Stimulated activated CD4-positive, alpha-beta T cell treated with anti-CD3 and anti-CD28 coated beads, Interleukin-15, amount 100 ng/mL, for 48 hours (primary cell): ENCODE measurements at regions not wholly inside any gene's neighbourhood (a gene's known extent, or its start where the extent isn't known, plus 50 kb on each side); places are given as distances from the start of the nearest gene placed in this dataset.

ENCODE experiments used
- DNase-seq, 2 donors: peaks; one replicate each; pipeline ENCODE4 v3.0.0-alpha.2; 2020; ENCODE audit warnings: low read depth in 2 of 2

DNA sequence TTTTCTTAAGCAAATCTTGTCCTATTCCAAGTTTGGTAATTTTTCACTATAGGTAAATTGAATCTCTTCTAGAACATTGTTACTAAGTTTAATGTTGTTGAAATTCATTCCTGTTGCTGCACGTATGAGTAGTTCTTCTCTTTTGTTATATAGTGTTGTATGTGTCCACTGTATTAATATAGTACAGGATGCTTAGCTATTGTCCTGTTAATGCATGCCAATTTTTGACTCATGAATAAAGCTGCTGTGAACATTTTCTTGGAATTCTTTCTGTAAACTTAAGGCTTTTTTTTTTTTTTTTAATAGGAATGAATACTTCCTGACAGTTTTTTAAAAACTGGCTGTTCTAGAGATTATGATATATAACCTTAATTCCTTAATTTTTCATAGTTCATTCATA is 326.9 kb downstream of the SLC4A3 start:
- DNase-seq: no peak

DNA sequence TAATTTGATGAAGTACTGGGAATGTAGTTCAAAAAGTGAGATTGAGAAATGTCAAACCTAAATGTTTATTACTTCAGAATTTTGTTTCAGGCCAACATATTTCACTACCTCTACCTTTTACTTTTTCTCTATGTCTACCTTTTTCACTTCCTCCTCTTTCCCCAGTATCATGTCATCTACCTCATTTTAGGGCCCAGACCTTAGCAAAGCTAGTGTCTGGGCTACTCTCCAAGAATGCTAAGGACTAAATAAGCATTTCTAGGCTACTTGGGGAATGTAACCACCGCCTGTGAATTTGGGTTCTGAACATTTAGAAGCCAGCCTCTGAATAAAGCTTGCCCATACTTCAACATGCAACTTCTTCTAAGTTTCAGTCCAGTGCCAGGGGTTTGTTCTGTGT is 330.4 kb downstream of the SLC4A3 start:
- DNase-seq: no peak

DNA sequence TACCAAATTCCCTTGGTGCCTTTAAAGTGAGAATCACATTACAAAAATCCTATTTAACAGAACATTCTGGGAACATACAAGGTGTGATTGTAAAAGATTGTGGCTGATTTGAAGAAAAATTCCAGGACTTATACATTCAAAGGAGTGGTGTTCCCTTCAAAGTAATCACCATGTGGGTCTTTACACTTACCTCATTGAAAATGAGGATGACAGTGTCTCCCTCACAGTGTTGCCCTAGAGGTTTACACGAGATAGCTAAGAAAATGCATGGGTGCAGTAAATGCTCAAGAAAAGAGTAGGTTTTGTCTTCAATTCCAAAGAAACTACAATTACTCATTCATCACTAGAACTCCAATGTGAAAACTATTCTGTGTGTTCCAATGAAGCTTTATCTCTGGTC is 331.5 kb downstream of the SLC4A3 start:
- DNase-seq: no peak

DNA sequence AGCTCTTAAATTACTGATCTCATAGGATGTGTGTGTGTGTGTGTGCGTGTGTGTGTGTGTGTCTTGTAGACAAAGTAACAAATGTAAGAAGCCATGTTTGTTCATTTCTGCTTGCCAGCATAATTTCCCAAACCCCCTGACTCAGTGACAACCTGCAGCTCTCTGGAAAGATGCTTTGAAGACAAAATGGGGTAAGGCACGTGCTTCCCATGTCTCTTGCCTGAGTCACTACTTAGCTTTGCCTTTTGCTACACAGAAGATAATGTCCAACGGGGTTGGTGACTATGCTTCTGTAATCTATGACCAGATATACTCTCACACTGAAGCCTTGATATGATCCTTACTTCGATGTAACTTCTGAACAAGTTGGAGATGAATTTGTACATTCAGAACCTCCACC is 332.0 kb downstream of the SLC4A3 start:
- DNase-seq: no peak

DNA sequence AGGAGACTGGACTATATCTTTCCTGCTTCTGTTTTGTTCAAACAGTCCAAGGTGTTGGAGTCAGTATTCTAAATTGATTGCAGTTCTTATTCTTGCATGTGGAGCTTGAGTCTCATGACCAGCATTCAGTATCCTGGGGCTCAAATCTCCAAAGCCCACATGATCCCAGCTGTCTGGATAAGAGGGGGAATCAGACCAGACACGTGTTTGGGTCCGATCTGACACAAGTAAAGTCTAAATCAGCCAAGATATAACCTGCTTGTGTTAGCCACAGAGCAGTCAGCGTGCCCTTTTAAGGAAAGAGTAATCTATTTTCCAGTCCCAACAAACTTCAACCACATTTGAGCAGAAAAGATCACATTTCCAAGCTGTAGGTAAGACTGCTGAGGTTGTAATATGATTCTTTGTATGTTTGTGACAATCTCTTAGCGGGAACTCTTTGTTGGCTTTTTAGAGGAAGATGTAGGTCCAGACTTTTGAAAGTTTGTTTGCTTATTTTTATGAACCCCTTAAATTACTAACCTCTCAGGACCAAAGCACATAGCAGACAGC is 334.6 kb downstream of the SLC4A3 start:
- DNase-seq: no peak

DNA sequence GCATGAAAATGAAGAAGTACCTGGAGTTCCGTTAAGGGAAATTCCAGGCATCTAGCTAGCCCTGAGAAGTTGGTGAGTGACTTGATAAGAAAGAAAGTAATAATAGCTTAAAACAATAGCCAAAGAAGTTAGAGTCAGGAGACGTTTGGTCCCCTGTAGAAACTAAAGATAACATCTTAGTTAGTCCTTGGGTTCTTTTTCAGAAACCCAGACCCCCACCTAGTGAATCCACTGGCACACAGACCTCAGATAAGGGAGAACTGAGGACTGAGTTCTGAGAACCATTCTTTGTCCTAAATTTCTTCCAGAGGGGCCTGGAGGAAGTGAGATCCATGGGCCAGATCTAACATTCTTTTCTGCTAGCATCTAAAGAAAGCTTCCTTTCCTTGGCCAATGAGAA is 335.4 kb downstream of the SLC4A3 start:
- DNase-seq: no peak

DNA sequence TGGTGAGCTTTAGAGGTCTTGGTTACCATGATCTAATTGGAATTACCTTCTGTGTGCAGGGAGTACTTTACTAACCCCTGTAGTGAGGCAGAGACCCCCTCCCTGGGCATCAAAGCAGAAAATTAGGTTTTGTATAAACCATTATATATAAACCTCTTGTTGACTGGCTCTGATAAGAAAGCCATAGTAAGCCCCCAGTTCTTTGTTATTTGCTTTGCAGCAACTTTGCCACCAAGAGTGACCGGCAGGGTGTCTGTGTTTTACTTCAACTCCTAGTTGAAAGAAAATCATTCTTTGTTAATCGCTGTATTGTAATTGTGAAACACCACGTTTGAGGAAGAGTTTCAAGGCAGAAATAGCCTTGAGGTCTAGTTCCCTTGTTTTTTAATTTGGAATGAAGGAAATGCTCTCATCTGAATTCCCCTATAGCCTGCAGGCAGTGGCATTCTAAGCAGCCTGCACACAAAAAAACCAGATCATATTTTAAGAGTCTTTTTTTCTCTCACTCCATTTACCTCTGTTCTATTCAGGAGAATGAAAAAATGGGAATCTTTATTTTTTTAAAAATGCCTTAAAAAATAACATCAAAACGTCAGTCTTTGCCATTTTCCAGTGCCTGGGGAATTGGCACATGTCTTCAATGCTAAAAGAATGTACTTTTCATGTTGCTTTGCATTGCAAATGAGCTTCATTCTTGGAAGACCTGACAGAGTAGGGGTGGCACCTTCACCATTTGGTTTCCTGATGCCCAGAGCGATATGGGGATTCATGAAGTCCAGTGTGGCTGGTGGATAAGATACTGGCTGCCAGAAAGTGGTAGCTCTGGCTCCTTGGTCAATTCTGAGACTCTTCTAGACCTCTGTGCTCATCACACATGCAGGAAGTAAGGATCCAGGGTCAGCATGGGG is 338.1 kb downstream of the SLC4A3 start:
- no peak for DNase-seq

DNA sequence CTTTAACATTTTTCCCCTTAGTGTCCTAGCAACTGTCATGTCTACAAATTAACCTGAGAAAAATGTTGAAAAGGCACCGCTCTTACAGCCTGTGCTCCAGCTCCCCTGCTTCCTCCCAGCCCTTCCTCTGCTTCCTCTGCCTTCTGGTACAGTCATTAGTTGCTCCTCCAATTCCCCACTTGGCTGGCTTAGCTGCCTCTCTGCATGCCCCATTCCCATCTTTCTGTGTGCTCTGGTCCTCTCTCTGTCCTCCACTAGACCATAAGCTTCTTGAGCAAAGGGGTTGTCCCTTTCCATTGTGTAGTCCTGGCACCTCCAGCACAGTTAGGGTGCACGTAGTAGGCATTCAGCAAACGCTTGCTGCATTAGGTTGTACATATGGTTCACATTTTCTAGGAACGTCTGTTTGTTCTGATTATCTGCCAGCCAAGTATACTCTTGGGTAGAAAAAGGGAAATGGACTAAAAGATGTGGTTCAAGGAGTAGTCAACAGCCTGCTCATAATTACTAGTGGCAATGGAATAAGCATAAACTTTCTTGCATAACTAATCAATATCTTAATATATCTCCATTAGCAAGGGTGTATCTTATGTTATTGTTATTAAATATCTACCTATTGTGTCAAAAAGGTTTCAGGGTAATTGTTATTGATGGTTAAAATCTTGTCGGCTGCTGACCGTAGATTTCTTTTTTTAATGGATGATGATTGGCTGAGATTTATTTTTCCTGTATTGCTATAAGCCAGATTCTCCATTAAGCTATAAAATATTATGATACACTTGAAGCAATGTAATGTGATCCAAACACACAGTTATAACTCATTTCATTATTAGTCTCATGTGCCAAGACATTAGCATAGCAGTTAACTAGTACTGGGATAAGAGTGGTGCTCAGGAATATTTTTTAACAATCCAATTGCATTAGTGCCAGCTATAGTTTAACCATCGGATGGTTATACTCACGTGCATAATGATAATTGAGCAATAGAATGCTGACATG is 340.1 kb downstream of the SLC4A3 start:
- DNase-seq: no peak

DNA sequence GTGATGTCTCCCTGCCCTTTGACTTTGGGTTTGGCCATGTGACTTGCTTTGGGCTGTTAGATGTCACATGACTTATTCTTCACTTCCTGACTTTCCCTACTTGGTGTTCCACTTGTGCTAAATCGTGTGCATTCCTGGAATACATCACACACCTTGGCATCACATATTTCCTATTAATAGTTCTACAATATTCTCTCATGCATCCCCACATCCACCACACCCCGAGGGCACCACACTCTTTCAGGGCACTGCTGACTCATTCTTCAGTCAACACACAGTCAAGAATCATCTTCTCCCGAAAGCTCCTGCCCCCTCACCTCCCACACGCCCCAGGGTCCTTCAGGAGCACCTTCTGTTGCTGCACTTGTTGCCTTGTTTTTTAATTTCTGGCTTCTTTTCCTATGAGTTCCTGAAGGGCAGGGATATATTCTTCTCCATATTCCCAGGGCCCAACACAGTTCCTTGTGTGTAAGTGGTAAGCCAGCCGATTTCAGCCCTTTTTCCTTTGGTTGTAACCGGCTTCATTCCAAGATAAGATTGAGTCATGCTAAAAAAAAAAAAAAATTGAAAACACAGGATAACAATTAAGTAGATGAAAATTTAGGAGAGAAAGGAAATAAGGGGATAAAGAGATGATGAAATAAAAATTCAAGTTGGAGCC is 341.4 kb downstream of the SLC4A3 start:
- no peak for DNase-seq

DNA sequence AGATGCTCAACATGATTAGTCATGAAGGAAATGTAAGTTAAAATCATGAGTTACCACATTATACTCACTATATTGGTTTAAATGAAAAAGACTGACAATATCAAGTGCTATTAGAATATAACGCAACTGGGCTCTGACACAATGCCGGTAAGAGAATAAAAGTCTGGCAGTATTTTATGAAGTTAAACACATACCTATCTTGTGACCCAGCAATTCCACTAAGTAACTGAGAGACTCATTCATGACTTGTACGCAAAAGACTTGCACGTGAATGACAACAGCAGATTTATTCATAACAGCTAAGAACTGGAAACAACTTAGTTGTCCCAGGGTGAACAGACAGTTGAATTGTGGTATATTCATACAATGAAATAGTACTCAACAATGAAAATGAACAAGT is 342.1 kb downstream of the SLC4A3 start:
- no peak for DNase-seq

DNA sequence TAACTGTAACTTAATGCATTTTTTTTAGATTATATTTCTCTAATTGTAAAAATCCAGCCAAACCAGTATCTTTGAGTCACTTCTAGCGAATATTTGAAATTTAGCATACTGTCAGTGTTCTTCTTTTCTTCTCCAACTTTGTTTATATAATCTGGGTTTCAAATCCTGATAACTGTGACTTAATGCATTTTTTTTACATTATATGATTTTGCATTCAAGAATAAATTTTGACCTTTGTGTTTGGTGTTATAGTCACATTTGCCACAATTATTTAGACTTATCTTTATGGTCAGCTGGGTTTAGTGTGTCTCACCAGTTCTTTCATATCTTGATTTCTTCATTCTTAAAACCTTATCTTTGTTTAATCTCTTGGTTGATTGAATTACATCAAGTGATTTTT is 345.7 kb downstream of the SLC4A3 start:
- no peak for DNase-seq

DNA sequence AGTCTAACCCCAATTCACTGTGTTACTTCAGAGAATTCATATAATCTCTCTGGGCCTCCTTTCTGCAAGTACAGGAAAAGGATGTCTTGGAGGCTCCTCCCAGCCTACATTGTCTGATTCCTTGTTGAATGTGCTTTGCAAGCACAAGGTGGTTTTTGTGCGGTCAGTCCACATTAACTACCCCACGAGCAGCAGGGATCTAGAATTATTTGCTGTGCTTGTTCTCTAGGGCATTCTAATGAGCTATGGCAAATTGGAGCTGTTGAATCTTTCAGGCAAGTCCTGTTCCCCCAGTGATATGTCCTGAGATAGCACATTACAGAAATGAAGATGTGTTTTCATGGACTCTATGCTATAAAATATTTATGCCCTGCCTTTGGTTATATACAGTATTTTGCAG is 349.4 kb downstream of the SLC4A3 start:
- no peak for DNase-seq

DNA sequence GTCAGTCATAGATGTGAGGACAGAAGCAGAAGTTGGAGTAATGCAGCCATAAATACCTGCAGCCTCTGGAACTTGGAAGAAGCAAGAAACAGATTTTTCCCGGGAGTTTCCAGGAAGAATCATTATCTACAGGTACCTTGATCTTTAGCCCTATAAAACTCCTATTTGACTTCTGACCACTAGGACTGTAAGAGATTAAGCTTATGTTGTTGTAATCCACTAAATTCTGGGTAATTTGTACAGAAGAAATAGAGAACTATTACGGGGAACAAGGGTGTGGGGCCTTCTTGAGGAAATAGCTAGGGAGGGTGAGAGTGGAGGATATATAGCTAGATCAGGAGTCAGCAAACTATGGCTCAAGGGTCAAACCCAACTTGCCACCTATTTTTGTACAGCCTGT is 353.2 kb downstream of the SLC4A3 start:
- DNase-seq: no peak

DNA sequence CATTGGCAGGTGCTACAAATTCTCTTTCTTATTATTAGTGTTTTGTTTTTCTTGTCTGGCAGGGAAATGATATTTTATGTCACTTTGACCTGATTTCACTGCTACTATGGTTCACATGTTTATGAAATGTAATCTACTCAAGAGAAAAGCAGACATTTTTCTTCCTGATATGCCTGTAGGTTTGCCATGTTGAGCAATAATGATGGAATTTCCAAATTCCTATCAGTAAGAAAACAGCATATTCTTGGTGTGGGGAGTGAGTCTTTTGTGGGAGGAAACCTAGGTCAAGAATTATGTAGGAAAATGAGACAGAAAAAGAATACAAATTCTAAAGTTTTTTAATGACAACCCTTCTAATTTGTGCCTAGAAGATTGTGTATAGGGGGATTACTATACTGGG is 356.4 kb downstream of the SLC4A3 start:
- no peak for DNase-seq

DNA sequence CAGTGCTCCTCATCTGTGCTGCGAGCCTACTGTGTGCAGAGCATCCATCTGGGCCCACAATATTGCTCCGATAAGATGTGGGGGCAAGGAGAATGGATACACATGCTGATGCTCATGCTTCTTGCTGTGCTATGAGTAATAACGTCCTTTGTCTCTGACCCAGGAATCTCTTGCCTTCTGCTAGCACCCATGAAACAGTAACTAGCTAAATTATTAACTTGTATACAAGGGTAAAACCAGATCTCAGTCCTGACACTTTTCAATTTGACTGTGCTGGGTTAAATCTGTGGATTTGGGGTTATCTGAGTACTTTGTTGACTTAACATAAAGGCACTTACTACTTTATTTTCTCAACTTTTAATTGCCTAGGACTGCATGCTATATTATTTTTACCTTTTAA is 357.6 kb downstream of the SLC4A3 start:
- no peak for DNase-seq

DNA sequence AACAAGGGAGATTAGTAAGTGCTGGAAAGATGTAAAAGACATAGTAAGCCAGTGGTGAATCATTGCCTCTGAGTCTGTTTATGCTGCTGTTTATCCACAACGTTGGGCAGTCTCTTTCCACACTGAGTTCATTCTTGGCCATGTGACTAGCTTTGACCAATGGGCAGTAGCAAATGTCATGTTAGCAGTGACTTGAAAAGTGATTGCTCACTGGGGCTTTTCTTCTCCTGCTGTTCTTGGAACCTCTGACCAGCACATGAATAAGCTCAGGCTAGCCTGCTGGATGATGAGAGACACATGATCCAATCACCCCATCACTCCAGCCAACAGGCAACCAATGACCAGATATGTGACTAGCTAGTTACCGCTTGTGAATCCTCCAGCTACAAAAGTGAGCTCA is 360.4 kb downstream of the SLC4A3 start:
- DNase-seq: no peak

DNA sequence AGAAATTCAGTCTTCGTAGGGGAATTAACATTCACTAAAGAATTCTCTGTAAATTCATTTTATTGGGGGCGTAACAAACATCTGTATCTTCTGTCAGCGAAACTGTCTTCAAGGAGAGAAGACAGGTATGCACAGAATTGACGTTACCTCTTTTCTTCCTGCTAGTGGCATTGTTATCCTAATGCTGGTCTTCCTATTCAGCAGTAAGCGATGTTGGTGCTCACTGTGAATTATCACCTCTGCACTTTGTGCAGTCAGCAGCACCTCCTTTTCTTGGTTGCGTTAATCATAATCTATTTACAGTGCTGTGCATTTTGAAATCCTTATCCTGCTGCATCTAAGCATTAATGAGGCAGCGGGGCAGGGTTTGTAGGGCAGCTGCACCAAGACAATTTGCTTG is 362.3 kb downstream of the SLC4A3 start:
- DNase-seq: no peak

DNA sequence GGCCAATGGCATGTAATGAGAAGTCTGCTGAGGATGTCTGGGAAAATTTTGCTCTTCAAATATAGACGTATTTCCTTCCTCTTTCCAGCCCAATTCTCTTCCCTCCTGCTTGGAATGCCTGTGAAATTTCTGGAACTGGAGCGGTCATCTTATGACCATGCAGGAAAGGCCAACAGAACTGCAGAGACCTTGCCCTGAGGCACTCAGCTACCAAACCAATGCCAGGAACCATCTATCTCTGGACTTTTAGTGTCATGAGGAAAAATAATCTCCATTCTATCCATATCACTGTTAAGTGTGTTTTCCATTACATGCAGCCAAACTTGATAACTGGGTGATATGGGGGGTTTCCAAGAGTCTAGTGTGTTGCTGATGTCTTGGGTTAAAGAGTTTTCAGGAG is 363.7 kb downstream of the SLC4A3 start:
- DNase-seq: no peak

DNA sequence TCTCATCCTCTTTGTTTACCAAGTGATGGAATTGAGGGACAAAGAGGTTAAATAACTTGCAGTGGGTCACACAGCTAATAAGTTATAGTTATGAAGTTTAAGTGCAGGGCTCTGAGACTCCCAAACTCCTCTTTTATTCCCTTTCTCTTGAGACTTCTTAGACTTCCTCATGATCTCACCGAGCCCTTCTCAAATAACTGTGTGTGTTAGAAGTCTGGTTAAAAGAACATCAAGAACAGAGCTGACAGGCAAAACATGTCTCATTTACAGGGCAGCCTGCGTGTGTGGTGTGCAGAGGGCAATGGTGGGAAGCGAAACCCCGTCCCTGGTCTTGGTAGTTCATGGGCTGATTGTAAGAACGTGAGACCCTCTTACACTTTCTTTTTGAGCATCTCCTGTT is 368.0 kb downstream of the SLC4A3 start:
- no peak for DNase-seq

DNA sequence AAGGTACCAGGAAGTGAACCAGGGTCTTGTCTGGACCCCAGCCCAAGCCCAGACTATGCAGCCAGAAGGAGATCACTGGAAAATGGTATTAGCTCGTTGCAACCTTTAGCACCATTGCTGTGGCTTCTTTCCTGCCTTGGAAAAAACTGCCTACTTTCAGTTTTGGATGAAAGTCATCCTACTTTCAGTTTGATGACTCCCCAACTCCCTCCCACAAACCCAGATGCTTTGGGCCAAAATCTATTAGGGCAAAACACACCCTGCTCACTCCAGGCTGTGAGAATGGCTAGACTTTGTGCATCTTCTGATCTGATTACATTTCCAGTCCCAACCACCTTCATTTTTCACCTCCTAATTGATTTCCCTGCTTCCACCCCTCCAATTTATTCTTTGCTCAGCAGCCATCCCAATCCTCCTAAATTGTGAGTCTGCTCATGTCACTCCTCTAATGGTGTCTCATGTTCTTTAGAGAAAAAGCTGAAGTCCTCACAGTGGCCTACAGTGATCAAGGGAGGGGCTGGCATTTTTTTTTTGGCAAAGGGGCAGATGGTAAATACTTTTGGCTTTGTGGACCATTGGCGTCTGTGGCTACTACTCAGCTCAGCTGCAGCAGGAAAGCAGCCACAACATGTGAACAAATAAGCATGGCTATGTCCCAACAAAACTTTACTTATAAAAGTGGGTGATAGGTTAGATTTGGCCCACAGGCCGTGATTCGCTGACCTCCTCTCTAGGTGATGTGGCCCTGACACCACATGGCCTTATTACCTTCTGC is 368.7 kb downstream of the SLC4A3 start:
- DNase-seq: no peak

DNA sequence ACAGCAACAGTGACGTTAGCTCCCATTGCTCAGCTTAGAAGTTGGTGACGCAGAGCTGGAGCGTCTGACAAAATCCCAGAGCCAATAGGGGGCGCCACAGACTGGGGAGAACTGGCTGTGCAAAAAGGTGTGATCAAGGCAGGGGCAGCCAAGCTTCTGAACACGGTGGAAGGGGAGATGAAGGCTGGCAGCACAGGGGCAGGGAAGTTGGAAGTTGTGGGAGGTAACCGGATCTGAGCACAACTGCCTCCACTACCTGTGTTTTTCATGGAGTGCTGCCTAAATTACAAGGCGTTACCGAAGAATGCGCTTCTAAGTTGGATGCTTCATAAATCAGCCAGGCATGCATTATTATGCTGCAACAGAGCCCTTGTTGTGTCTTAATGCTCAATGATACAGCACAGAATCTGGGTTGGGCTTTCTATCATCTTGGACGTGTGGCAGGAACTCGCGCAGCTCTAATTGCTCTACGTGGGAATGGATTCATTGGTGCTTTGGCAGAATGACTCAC is 370.0 kb downstream of the SLC4A3 start:
- no peak for DNase-seq
